PC-9 (cell line): ENCODE measurements at regions not wholly inside any gene's neighbourhood (a gene's known extent, or its start where the extent isn't known, plus 50 kb on each side); places are given as distances from the start of the nearest gene placed in this dataset.

Source experiments
- CTCF ChIP-seq: fragments of 200-600 bp; sonication (generic); conservative IDR thresholded peaks from 2 replicates; pipeline ENCODE4 v1.6.1; 2017; ENCODE audit warnings: mixed run types, antibody characterized with exemption, mild to moderate bottlenecking, moderate library complexity
- EZH2 ChIP-seq: fragments of 200-600 bp; sonication (generic); IDR thresholded peaks from 2 replicates; pipeline ENCODE4 v1.8.0; 2017; ENCODE audit warnings: antibody characterized with exemption, low read depth

- TF ChIP-seq CTCF (no peak), EZH2 (no peak)
Measured at GRCh38 chr3:101154401-101154800, 161.2 kb upstream of the ABI3BP start.
